ENCODE measurements at regions not wholly inside any gene's neighbourhood (a gene's known extent, or its start where the extent isn't known, plus 50 kb on each side); places are given as distances from the start of the nearest gene placed in this dataset.

DNA sequence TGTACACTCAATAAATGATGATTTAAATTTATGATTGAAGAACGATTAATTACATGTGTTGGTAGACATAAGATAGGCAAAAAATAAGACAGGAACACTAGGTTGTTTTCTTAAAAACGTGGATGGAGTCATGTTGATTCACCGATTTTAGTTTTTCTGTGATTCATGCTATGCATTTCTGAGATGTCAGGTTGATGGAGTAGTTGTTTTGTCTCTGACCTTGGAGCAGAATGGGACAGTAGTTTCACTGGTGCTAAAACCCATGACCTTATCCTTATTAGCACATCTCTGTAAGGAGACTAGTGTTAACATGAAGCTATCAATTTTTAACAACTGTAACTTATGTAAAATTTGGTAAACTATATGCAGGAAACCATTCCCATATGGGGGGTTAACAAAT is 611.6 kb upstream of the FZD8 start:
- Histone ChIP-seq H2AFZ (ENCODE audit: low read depth) (no peak overlapping the region), H3K27me3 (ENCODE audit: insufficient read depth, low read depth) (no peaks in the 10 kb centered on the region), H3K9ac (no peak overlapping the region), H3K4me1 (ENCODE audit: low read depth, poor library complexity, severe bottlenecking) (no peaks in the 10 kb centered on the region), H3K27ac (no peak overlapping the region), H4K20me1 (ENCODE audit: insufficient read depth) (no peaks in the 10 kb centered on the region), H3K36me3 (ENCODE audit: insufficient read depth) (no peaks in the 10 kb centered on the region), H3K79me2 (ENCODE audit: insufficient read depth, low read depth) (no peaks in the 10 kb centered on the region), H3K4me2 (no peak overlapping the region), H3K4me3 (IDR thresholded peaks at IDR 0.05; ENCODE audit: insufficient read depth, low read depth, low read length) (no peak overlapping the region)
- TF ChIP-seq CTCF (conservative IDR thresholded peaks at IDR 0.05; ENCODE audit: low read depth, low read length) = no peak

DNA sequence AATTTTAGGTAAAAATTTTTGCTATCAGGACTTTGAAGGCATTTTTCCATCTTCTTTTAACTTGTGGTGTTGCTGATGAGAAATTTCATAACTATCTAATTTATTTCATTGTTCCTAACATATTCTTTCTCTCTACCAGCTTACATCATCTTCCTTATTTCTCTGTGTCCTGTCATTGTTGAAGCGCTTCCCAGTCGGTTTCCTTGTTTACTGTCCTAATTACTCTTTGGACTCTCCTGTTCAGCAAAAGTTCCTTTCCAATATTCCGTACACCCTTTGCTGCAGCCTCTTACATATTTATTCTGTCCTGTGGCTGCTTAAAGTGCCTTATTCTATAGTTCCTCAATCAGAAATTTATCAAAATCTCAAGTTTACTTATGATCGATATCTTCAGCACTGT is 609.0 kb upstream of the FZD8 start:
- Histone ChIP-seq H3K27me3 (ENCODE audit: insufficient read depth, low read depth) (no peaks in the 10 kb centered on the region), H3K4me2 (no peak overlapping the region), H3K79me2 (ENCODE audit: insufficient read depth, low read depth) (no peaks in the 10 kb centered on the region), H3K4me3 (IDR thresholded peaks at IDR 0.05; ENCODE audit: insufficient read depth, low read depth, low read length) (no peak overlapping the region), H3K9ac (no peak overlapping the region), H4K20me1 (ENCODE audit: insufficient read depth) (no peaks in the 10 kb centered on the region), H3K4me1 (ENCODE audit: low read depth, poor library complexity, severe bottlenecking) (peaks cover 12% of the 10 kb centered on the region), H3K36me3 (ENCODE audit: insufficient read depth) (no peaks in the 10 kb centered on the region), H2AFZ (ENCODE audit: low read depth) (no peak overlapping the region), H3K27ac (no peak overlapping the region)
- no peak for TF ChIP-seq CTCF (conservative IDR thresholded peaks at IDR 0.05; ENCODE audit: low read depth, low read length)

DNA sequence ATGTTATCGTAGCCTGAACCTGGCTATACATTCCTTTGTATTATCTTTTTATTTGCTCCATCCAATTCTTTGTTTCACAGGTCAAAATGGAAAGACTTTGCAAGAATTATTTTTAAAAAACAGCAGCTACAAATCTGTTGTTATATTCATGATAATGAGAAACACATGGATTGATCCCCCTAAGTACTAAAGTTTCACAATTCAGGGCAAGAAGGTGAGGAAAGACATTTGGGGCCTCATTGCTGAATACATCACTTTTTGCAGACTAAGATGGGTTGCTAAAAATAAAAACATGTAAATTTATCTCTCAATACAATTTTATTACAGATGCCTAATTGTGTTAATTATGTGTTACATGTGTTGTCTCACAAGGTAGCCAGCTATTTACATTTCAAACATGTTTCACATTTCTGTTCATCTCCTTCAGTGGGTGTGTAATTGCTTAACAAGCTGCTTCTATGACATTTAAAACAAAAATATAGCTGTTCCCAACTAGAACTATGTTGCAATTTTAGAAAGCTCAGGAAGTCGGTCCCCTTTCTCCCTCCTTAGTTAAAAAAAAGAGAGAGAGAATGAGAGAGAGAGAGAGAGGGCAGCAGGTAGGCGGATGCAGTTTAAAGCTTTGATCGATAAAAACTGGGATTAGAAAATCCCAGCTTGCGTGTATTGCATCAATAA is 606.3 kb upstream of the FZD8 start:
- Histone ChIP-seq H3K36me3 (ENCODE audit: insufficient read depth) (no peaks in the 10 kb centered on the region), H2AFZ (ENCODE audit: low read depth) (no peak overlapping the region), H3K4me2 (no peak overlapping the region), H4K20me1 (ENCODE audit: insufficient read depth) (no peaks in the 10 kb centered on the region), H3K9ac (no peak overlapping the region), H3K27me3 (ENCODE audit: insufficient read depth, low read depth) (no peaks in the 10 kb centered on the region), H3K4me1 (ENCODE audit: low read depth, poor library complexity, severe bottlenecking) (peaks cover 12% of the 10 kb centered on the region), H3K4me3 (IDR thresholded peaks at IDR 0.05; ENCODE audit: insufficient read depth, low read depth, low read length) (no peak overlapping the region), H3K79me2 (ENCODE audit: insufficient read depth, low read depth) (no peaks in the 10 kb centered on the region), H3K27ac (no peak overlapping the region)
- TF ChIP-seq CTCF (conservative IDR thresholded peaks at IDR 0.05; ENCODE audit: low read depth, low read length) = no peak

GRCh38 chr10:36247478-36247877 is 605.4 kb upstream of the FZD8 start:
- Histone ChIP-seq H3K27me3 (ENCODE audit: insufficient read depth, low read depth) (no peaks in the 10 kb centered on the region), H3K36me3 (ENCODE audit: insufficient read depth) (no peaks in the 10 kb centered on the region), H3K4me3 (IDR thresholded peaks at IDR 0.05; ENCODE audit: insufficient read depth, low read depth, low read length) (no peak overlapping the region), H3K79me2 (ENCODE audit: insufficient read depth, low read depth) (no peaks in the 10 kb centered on the region), H3K27ac (no peak overlapping the region), H4K20me1 (ENCODE audit: insufficient read depth) (no peaks in the 10 kb centered on the region), H3K4me2 (no peak overlapping the region), H3K4me1 (ENCODE audit: low read depth, poor library complexity, severe bottlenecking) (peaks cover 12% of the 10 kb centered on the region), H3K9ac (no peak overlapping the region), H2AFZ (ENCODE audit: low read depth) (no peak overlapping the region)
- no peak for TF ChIP-seq CTCF (conservative IDR thresholded peaks at IDR 0.05; ENCODE audit: low read depth, low read length)

Measured in KMS-11 (cell line).